Stomach (tissue), 8 donors: ENCODE measurements at regions not wholly inside any gene's neighbourhood (a gene's known extent, or its start where the extent isn't known, plus 50 kb on each side); places are given as distances from the start of the nearest gene placed in this dataset.

Source experiments
- DNase-seq, 2 donors: peaks; one replicate each; pipeline versions ENCODE4 v3.0.0 to v3.0.0-alpha.2; 2013 to 2019
- H3K27ac ChIP-seq, 5 donors: fragments of 200-600 bp in 4 of 5; sonication (generic) in 4 of 5; one replicate each; pipeline ENCODE4 v1.5.1; 2013 to 2019; ENCODE audit warnings: mild to moderate bottlenecking in 1 of 5, moderate library complexity in 1 of 5
- H3K27me3 ChIP-seq, 3 donors: fragments of 200-600 bp; sonication (generic); one replicate each; pipeline ENCODE4 v1.5.1; 2017 to 2019; ENCODE audit warnings: mixed run types in 1 of 3
- H3K36me3 ChIP-seq, 4 donors: fragments of 200-600 bp; sonication (generic); 1 replicate in 3 of 4; 2 replicates in 1 of 4; pipeline ENCODE4 v1.5.1; 2016 to 2019
- H3K4me1 ChIP-seq, 4 donors: fragments of 200-600 bp; sonication (generic); one replicate each; pipeline ENCODE4 v1.5.1; 2016 to 2019
- H3K4me3 ChIP-seq, 4 donors: fragments of 200-600 bp; sonication (generic) in 3 of 4; one replicate each; pipeline ENCODE4 v1.5.1; 2016 to 2019; ENCODE audit warnings: mild to moderate bottlenecking in 1 of 4
- H3K9me3 ChIP-seq, 4 donors: fragments of 200-600 bp; sonication (generic); one replicate each; pipeline ENCODE4 v1.5.1; 2016 to 2019
- EP300 ChIP-seq: sonication (generic); formaldehyde crosslinking; IDR thresholded peaks from one replicate; pipeline ENCODE4 v1.6.1; 2017; ENCODE audit warnings: antibody characterized with exemption
- POLR2A ChIP-seq, 4 donors: fragments of 450-650 bp; IDR thresholded peaks; one replicate each; pipeline ENCODE4 v1.6.1; 2016; ENCODE audit warnings: antibody characterized with exemption in 4 of 4, control low read depth in 2 of 4, mild to moderate bottlenecking in 1 of 4, moderate library complexity in 1 of 4
- POLR2AphosphoS5 ChIP-seq, 3 donors: sonication (generic); formaldehyde crosslinking; IDR thresholded peaks; one replicate each; pipeline ENCODE4 v1.6.1; 2016; ENCODE audit warnings: antibody characterized with exemption in 3 of 3
- WGBS, 5 donors: extraction: QIAGEN DNeasy Blood & Tissue Kit in 3 of 5; methylation state at CpG; one replicate each; pipeline versions ENCODE4 v1.1.5 to v1.1.7; 2013 to 2018; 5-methylcytosine and 5-hydroxymethylcytosine counted together
- intact Hi-C: fragments of 100-400 bp; cut with DNase I; formaldehyde crosslinking; loops from one replicate; pipeline ENCODE4 v1.15.1; 2023; ENCODE audit warnings: low total_unique reads
- TF ChIP-seq, protein P1 (sequence below), 7 experiments: fragments of 450-650 bp in 4 of 7; fragments of 200-600 bp in 3 of 7; sonication (generic) in 3 of 7; IDR thresholded peaks; one replicate each; pipeline ENCODE4 v1.5.1; 2016 to 2019; ENCODE audit warnings: antibody characterized with exemption in 7 of 7, control low read depth in 2 of 7, mild to moderate bottlenecking in 1 of 7
- donor health status: healthy with polysubstance abuse.
- donor health status: Bipolar disorder and iron deficiency.
- donor health status: healthy.

DNA sequence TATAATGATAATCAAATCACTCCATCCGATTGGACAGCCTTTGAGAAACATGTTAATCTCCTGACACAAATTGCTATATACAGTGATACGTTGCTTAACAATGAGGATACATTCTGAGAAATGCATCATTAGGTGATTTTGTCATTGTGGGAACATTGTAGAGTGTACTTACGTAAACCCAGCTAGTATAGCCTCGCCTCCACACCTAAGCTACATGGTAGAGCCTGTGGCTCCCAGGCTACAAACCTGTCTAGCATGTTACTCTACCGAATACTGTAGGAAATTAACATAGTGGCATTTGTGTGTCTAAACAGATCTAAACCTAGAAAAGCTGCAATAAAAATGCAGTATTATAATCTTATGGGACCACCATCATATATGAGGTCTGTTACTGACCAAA is 128.6 kb upstream of the PWP1 start:
- intact Hi-C loops = no loop called here
- TF ChIP-seq POLR2AphosphoS5 (IDR thresholded peaks at IDR 0.05) (no peak), POLR2A (IDR thresholded peaks at IDR 0.05) (no peak), EP300 (no peak)
- TF ChIP-seq, protein P1, sequence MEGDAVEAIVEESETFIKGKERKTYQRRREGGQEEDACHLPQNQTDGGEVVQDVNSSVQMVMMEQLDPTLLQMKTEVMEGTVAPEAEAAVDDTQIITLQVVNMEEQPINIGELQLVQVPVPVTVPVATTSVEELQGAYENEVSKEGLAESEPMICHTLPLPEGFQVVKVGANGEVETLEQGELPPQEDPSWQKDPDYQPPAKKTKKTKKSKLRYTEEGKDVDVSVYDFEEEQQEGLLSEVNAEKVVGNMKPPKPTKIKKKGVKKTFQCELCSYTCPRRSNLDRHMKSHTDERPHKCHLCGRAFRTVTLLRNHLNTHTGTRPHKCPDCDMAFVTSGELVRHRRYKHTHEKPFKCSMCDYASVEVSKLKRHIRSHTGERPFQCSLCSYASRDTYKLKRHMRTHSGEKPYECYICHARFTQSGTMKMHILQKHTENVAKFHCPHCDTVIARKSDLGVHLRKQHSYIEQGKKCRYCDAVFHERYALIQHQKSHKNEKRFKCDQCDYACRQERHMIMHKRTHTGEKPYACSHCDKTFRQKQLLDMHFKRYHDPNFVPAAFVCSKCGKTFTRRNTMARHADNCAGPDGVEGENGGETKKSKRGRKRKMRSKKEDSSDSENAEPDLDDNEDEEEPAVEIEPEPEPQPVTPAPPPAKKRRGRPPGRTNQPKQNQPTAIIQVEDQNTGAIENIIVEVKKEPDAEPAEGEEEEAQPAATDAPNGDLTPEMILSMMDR (IDR thresholded peaks at IDR 0.05) = no peak
- no peaks in the 10 kb centered on the region for H3K4me1 ChIP-seq
- peaks cover 0 to 5% (median 0%) of the 10 kb centered on the region in 3 donors for H3K27me3 ChIP-seq
- DNase-seq = no peak
- no peak overlapping the region for H3K4me3 ChIP-seq
- H3K9me3 ChIP-seq = no peaks in the 10 kb centered on the region
- no peak overlapping the region for H3K27ac ChIP-seq
- WGBS, 5 donors = 82 to 89% (median 88%) methylated on average over 5 of the region's 5 CpGs
- no peaks in the 10 kb centered on the region for H3K36me3 ChIP-seq

DNA sequence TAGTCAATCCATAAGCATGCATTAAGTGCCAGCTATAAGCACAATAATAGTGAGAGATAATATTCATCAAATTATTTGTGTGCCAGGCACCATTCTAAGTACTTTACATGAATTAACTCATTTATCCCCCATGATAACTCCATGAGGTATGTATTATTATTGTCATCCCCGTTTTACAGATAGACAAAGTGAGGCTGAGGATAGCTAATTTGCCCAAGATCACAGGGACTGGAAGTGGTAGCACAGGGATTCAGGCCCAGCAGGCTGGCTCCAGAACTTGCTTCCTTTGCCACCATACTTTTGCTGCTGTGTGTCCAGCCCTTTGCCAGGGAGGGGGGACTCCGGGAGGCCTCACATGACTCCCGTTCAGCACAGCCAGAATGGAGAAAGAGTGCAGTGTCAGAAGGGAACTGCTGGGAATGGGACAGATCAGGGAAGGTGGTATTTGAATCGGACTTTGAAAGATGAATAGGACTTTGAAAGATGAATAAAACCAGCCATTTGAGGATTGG is 128.0 kb upstream of the PWP1 start:
- intact Hi-C loops = no loop called here
- Histone ChIP-seq H3K27me3 (peaks cover 0 to 5% (median 0%) of the 10 kb centered on the region in 3 donors), H3K27ac (no peak overlapping the region), H3K4me3 (no peak overlapping the region), H3K36me3 (no peaks in the 10 kb centered on the region), H3K9me3 (no peaks in the 10 kb centered on the region), H3K4me1 (no peaks in the 10 kb centered on the region)
- TF ChIP-seq, protein P1 (IDR thresholded peaks at IDR 0.05) = no peak
- no peak for TF ChIP-seq EP300
- no peak for TF ChIP-seq POLR2A (IDR thresholded peaks at IDR 0.05)
- no peak for TF ChIP-seq POLR2AphosphoS5 (IDR thresholded peaks at IDR 0.05)
- WGBS, 5 donors = 73 to 82% (median 77%) methylated on average over 4 of the region's 4 CpGs
- no peak for DNase-seq

DNA sequence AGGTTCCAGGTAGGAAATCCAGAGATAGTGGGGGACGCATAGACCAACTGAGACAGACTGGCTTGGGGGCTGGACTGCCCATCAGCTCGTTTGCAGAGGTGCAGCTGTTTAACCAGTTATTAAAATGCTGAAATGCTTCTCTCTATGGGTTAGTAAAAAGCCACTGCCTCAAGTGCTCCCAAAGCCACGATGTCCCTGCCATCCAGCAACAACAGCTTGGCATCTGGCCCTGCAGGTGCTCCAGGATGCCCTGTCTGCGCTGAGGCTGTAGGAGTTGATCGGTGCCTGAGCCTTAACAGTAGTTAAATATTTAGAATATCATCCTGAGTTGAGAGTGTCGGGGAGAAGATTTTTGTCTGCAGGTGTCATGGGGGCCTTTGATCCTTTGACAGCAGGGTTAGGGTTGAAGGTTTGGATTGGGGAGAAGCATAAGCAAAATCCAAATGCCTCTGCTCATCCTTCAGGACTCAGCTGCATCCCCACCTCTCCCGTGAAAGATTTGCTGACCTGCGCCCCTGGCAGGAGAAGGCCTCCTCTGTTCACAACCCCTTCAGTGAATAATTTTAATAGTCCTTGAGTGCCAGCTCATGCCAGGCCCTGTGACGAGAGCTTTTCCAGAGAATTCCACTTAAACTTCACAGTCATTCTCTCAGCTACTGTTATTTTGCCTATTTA is 127.3 kb upstream of the PWP1 start:
- no peak overlapping the region for H3K27ac ChIP-seq
- no peaks in the 10 kb centered on the region for H3K4me1 ChIP-seq
- H3K9me3 ChIP-seq = no peaks in the 10 kb centered on the region
- intact Hi-C loops = no loop called here
- no peak for TF ChIP-seq EP300
- no peak for TF ChIP-seq POLR2AphosphoS5 (IDR thresholded peaks at IDR 0.05)
- TF ChIP-seq, protein P1 (IDR thresholded peaks at IDR 0.05) = no peak
- TF ChIP-seq POLR2A (IDR thresholded peaks at IDR 0.05) = no peak
- WGBS, 5 donors = 65 to 74% (median 70%) methylated on average over 9 of the region's 9 CpGs
- no peak for DNase-seq
- H3K4me3 ChIP-seq = no peak overlapping the region
- peaks cover 0 to 5% (median 0%) of the 10 kb centered on the region in 3 donors for H3K27me3 ChIP-seq
- H3K36me3 ChIP-seq = no peaks in the 10 kb centered on the region

DNA sequence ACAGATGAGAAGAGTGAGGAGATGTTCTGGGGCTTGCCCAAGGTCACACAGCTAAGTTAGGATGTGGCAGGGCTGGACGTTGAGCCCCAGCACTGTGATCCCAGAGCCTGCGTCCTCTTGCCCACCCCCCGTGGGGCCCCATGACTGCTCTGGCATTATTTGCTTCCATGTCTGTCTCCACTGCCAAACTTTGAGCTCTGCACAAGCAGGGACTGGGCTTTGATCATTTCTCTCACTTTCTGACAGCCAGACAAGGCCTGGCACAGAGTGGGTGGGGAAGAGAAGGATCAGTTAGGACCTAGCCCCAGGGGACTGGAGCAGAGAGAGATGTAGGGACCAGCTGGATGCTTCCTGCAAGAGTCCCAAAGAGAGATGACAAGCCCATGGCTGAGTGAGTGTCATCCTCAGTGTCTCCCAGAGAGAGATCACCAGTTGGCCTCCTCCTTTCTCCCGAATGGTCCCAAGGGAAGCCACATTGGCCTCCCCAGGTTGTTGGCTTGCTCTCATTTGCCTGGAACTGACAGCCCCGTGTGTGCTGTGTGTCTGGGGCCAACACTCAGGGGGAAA is 126.7 kb upstream of the PWP1 start:
- Histone ChIP-seq H3K4me3 (no peak overlapping the region), H3K27me3 (peaks cover 0 to 5% (median 0%) of the 10 kb centered on the region in 3 donors), H3K4me1 (no peaks in the 10 kb centered on the region), H3K36me3 (no peaks in the 10 kb centered on the region), H3K9me3 (no peaks in the 10 kb centered on the region), H3K27ac (no peak overlapping the region)
- TF ChIP-seq POLR2A (IDR thresholded peaks at IDR 0.05) = no peak
- TF ChIP-seq POLR2AphosphoS5 (IDR thresholded peaks at IDR 0.05) = no peak
- TF ChIP-seq, protein P1 (IDR thresholded peaks at IDR 0.05) = no peak
- TF ChIP-seq EP300 = no peak
- intact Hi-C loops = no loop called here
- no peak for DNase-seq
- 42 to 57% (median 46%) methylated on average over 3 to 5 of the region's 5 CpGs for WGBS, 5 donors
